Esophagus muscularis mucosa (tissue), 2 donors: ENCODE measurements at regions not wholly inside any gene's neighbourhood (a gene's known extent, or its start where the extent isn't known, plus 50 kb on each side); places are given as distances from the start of the nearest gene placed in this dataset.

Experiments used
- POLR2A ChIP-seq: fragments of 450-650 bp; IDR thresholded peaks from one replicate; pipeline ENCODE4 v1.6.1; 2017; ENCODE audit warnings: antibody characterized with exemption, moderate library complexity, mild to moderate bottlenecking, low read depth
- POLR2AphosphoS5 ChIP-seq, 2 donors: sonication (generic); formaldehyde crosslinking; IDR thresholded peaks; one replicate each; pipeline ENCODE4 v1.6.1; 2017; ENCODE audit warnings: antibody characterized with exemption in 2 of 2

- TF ChIP-seq POLR2AphosphoS5 (IDR thresholded peaks at IDR 0.05) (no peak), POLR2A (no peak)
Observed at GRCh38 chr5:165272436-165272835, 1767.0 kb downstream of the MAT2B start.
